Left forelimb (tissue), 1 donor: ENCODE measurements at regions not wholly inside any gene's neighbourhood (a gene's known extent, or its start where the extent isn't known, plus 50 kb on each side); places are given as distances from the start of the nearest gene placed in this dataset.
"Not testable (repeated sequence)": the region's sequence is repeated elsewhere in the genome, so short reads cannot be mapped to it uniquely, and the experiment has no call there.

ENCODE experiments used
- DNase-seq: peaks from one replicate; pipeline ENCODE4 v3.0.0-alpha.2; 2018; ENCODE audit warnings: low spot score

DNA sequence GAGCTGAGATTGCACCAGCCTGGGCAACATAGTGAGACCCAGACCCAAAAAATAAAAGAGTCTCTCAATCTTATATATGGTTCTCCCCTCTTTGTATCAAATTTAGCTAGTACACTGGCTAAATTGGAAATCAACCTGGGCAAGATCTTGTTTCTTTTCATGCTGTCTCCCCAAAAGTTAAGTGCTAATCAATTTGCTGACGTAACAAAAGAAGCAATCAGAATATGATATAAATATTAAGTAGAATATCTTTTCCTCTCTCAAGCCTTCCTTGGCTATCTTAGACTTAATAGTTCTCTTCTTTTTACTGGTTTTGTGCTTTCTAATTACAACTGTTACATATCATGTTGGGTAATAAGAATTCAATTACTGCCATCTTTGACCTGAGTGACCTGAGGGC lies 258.9 kb downstream of the KCNRG start:
- no peak for DNase-seq

DNA sequence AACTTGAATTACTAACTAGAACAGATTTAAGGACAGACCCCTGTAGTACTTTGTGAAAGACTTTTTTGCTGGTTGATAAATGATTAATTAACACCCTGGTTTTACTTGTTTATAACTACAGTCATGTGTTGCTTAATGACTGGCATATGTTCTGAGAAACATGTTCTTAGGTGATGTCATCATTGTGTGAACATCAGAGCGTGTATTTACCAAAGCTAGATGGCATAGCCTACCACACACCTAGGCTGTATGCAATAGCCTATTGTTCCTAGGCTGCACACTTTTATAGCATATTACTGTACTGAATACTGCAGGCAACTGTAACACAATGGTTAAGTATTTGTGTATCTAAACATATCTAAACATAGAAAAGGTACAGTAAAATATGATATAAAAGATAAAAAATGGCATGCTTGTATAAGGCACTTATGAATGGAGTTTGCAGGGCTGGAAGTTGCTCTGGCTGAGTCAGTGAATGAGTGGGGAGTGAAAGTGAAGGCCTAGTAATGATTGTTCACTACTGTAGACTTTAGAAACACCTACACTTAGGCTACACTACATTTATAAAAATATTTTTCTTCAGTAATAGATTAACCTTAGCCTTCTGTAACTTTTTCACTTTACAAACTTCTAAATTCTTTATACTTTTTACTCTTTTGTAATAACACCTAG lies 260.3 kb downstream of the KCNRG start:
- no peak for DNase-seq

DNA sequence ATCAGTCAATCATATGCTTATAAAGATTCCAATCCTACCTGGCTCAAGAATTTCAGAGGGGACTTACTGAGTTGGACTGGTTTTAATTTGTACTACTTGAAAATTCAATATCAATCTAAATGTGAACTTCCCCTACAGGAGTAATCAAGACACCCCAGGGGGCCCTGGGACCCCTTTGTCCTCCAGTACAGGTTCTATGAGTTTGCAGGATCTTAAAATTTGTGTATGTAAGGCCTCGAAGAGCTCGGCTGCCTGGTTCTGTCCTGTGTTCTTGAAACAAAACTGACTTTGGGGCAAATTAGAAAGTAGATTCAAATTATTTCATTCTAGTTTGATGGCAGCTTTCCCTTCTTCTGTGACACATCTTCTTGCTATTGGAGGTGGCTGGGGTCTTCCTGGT lies 261.3 kb downstream of the KCNRG start:
- no peak for DNase-seq

DNA sequence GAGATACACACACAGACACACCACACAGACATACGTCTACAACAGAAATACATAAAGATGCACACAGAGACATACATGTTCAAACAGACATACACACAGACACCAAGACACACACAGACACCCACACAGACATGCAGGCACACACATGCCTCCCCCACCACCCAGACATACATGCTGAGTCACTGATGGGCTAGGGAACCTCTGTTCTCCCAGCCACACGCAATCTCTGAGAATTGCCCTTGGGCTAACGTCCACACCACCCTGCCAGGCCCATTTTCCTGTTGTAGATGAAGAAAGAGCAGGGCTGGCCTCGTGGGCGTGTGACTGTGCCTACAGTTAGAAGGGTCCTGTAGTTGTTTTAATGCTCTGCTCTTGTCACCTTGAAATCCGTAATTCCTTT lies 261.9 kb downstream of the KCNRG start:
- DNase-seq, result no peak

DNA sequence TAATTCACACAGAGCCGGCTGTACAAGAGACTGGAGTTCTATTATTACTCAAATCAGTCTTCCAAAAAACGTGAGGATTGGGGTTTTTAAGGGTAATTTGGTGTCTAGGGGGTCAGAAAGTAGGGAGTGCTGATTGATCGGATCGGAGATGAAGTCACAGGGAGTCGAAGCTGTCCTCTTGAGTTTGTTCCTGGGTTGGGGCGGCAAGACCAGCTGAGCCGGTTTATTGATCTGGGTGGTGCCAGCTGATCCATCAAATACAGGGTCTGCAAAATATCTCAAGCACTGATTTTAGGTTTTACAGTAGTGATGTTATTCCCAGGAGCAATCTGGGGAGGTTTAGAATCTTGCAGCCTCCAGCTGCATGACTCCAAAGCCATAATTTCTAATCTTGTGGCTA lies 262.7 kb downstream of the KCNRG start:
- no peak for DNase-seq

DNA sequence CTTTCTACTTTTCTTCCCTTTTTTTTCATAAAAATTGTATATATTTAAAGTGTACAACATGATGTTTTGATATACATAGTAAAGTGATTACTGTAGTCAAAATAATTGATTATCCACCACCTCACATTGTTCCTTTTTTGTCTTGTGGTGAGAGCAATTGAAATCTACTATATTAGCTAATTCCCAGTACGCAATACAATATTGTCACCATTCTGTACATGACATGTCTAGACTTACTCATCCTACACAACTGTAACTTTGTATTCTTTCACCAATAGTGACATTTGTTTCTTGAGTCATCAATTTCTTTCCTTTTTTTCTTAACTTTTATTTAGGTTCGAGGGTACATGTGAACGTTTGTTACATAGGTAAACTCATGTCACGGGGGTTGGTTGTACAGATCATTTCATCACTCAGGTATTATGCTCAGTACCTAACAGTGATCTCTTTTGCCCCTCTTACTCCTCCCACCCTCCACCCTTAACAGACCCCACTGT lies 265.2 kb downstream of the KCNRG start:
- no peak for DNase-seq

DNA sequence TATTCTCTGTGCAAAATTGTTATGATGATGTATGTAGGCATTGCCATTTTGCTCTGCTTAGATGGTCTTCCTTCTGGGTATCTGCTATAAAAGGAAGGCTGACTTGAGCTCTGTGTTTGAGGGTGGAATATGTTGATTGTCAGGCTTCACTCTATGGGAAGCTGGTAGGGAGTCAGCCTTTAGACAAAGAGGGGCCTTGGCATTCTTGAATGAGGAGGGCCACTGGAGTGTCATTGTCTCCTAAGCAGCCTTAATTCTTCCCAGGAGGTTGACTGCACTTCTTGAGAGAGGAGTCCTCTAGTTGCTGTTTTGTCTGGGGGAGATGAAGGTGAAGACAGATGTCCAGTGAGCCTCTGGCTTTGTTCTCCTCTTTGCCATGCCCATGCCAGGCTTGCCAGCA lies 266.8 kb downstream of the KCNRG start:
- DNase-seq, result no peak

DNA sequence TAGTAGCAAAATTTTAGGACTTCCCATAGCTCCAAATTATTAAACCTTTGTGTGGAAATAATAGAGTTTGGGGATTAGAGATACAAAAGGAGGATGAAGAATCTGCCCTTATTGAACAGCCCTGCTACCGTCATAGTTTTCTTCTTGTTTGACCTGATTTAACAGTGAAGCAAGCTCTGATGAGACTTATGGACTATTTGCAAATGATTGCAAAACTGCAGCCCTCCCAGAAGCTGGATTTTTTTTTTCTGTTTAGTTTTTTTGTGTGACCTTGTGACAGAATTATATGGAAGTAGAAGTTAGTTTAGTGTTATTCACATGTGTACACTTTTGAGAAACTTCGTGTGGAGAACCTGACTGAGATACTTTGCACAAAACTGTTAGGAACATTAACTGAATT lies 267.8 kb downstream of the KCNRG start:
- no peak for DNase-seq

DNA sequence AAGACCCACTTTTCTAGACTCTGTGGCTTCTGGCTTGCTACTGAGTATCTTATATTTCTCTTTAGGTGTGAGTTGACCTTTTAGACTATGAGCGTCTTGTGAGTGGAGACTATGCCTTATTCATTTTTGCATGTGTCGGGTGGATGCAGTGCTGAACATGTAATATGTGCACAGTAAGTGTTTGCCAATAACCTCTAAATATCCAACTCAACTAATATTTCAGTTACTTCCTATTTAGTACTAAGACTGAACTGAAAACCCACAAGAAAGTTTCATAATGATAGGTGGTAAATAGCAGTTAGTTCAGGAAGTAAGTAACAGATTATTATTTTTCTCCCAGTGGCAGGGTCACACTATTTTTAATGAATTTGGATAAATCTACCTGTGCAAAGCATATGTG lies 269.3 kb downstream of the KCNRG start:
- no peak for DNase-seq

DNA sequence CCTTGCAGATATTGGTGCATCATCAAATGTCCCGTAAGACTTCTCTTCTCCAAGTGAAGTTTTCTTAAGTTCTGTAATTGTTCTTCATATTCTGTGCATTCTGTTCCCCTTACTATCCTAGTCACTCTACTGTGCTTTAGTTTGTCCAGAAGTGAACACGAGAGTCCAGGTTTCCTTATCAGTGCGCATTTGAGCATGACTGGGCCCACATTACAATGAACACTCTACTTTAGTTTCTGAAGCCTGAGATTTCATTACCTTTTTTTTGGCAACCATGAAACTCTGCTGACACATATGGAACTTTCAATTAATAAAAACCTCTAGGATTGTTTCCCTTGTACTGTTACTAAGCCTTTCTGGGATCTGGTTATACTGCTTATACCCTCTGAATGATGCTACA lies 270.0 kb downstream of the KCNRG start:
- no peak for DNase-seq

DNA sequence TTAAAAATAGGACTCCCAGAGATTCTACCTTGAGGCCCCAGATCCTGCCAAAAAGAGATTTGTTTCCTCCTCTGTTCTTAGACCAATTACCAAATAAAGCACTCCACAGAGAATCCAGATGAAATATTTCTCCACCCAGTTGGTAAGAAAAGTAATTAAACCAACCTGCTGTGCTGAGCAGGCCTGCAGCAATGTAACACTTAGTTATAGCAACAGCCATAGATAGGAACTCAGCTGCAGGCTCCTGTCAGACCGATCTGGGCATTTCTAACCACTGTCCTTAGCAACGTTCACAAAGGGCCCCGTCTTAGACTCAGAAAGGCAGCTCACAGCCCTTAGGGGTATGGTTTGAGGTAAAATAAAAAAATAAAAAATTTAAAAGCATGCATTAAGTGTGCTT lies 271.1 kb downstream of the KCNRG start:
- no peak for DNase-seq

DNA sequence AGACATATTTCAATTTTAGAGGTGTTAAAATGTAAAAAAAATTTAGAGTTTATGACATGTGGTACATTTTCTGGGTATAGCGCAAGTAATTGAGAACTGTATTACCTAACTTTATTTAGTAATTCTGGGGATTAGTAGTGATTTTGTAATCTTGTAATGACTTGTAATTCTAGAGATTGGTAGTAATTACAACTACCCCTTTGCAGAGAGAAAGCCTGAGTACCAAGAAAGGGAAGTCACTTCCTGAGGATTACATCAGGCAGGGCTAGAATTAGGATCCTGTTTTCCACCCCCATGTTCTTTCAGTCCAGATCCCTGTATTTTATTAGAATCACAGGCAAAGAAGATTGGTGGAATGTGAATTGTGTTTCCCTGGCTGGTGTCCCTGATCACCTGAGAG lies 274.9 kb downstream of the KCNRG start:
- no peak for DNase-seq

DNA sequence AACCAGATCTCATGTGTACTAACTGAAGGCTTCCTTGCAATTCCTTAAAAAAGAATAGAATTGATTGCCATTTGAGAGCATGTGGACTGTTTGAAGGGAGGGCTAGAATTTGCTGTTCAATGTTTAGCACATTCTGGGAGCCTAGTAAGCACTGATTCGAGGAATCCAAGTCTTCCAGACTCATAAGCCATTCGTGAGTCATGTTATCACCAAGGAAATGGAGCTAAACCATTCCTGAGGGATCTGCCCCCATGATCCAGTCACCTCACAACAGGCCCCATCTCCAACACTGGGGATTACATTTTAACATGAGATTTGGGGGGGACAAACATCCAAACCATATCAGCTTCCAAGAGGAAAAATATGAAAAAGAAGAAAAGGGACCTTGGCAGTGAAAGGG lies 276.4 kb downstream of the KCNRG start:
- DNase-seq, result no peak

DNA sequence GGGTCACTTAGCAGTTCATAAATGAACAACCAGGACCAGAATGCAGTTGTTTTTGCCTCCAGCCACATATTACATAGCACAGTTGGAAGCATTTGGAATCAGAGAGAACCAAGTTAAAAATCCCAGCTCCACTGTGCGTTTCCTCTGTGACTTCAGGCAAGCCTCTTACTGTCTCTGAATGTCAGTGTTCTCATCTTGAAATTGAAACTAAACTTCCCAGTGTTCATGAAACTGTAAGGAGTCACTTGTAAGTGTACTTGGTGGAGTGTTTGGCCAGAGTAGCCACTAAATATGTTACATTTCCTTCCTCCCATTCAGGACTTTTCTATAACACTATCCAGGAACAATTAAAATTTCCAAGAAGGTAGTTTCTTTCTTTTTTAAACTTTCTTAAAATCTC lies 276.8 kb downstream of the KCNRG start:
- no peak for DNase-seq

DNA sequence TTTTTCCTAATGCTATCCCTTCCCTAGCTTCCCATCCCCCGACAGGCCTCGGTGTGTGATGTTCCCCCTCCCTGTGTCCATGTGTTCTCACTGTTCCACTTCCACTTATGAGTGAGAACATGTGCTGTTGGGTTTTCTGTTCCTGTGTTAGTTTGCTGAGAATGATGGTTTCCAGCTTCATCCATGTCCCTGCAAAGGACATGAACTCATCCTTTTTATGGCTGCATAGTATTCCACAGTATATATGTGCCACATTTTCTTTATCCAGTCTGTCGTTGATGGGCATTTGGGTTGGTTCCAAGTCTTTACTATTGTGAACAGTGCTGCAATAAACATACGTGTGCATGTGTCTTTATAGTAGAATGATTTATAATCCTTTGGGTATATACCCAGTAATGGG lies 279.2 kb downstream of the KCNRG start:
- DNase-seq, result not testable (repeated sequence)

DNA sequence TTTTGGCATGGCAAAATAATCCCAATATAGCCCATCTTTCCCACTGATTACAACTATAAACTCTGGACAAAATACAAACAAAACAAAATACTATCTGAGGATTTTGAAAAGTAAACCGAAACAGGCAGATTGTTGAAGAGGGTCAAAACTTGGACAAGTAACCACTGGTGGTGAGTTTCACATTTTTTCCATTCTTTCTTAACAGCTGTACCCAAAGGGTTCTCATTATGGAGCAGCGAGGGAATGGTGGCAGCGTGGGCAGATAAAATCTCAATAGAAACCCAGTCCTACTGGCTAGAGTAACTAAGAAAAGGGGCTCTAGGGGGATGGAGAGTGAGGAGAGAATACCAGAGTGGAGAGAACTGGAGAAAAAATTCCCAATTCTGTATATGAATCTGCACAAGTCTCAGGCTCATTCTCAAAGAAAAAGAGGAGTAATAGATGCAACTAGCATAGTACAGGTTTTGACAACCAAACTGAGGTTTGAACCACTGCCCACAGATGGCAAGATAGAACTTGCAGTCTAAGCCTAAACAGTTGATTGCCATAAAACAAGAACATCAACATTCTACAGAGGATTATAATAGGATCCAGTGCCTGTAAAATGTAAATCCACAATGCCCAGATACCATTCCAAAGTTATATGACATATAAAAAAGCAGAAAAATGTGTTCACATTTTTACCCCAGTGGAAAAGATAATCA lies 284.5 kb downstream of the KCNRG start:
- DNase-seq, result no peak

DNA sequence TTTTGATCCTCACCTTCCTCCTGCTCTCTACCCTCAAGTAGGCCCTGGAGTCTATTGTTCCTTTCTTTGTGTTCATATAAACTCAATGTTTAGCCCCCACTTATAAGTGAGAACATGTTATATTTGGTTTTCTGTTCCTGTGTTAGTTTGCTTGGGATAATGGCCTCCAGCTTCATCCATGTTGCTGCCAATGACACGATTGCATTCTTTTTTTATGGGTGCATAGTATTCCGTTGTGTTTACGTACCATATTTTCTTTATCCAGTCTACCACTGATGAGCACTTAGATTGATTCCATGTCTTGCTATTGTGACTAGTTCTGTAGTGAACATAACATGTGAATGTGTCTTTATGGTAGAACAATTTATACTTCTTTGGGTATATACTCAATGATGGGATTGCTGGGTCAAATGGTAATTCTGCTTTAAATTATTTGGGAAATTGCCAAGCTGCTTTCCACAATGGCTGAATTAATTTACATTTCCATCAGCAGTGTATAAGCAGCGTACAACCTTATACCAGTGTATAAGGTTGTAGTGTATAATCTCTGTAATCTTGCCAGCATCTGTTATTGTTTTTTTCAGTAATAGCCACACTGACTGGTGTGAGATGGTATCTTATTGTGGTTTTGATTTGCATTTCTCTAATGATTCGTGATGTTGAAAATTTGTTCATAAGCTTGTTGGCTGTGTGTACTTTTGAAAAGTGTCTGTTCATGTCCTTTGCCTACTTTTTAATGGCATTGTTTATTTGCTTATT lies 288.9 kb downstream of the KCNRG start:
- DNase-seq, result no peak

DNA sequence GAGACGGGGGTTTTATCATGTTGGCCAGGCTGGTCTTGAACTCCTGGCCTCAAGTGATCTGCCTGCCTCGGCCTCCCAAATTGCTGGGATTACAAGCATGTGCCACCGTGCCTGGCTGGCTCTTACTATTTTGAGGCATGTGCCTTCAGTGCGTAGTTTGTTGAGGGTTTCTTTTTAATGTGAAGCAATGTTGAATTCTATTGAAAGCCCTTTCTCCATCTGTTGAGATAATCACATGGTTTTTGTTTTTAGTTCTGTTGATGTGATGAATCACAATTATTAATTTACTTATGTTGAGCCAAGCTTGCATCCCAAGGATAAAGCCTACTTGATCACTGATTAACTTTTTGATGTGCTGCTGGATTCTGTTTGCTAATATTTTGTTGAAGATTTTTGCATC lies 290.9 kb downstream of the KCNRG start:
- no peak for DNase-seq

DNA sequence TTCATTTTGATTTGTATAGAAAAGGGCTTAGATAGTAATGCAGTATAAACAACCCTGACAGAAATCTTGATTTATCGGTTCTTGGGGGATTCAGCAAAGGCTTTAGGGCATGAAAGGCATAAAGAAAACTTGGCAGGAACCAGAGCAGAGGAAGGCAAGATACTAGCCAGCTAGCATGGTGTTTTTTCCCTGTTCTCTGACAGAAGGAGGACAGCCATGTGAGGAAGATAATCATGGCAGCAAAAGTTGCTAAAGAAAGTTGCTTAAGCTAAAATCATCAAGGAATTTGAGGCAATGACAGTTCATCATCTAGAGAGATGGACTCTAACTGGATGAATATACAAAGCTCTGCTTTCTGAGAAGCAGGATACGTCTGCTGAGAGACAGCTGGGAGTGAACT lies 294.1 kb downstream of the KCNRG start:
- DNase-seq, result no peak

DNA sequence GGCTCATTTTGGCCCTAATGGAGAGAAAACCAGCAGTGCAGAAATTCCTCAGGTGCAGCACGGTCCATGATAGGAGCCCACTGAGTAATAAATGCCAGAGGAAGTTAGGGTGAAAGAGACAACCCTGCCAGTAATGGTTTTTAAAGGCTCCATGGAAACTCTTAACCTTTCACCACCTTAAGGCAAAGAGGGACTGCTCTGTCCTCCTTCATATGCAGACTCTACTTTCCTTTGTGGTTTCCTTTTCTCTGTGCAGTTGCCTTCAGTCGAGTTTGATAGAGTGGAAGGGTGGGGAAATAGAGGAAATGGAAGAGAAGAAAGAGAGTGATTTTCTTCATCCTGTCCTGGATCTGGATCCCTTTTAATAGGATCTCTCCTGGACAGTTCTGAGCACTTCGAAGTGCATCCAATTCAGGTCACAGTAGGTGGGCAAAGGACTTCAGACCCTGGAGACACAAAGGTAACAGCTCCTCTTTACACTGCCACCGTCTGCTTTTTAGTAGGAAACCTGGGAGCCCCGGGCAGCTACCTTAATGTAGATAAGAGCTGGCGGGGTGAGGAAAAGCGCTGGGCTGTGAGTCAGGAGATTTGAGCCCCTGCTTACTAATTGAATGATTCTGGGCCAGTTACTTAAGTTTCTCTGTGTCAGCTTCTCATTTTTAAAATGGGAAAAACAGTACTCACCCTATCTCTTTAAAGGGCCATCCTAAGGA lies 294.8 kb downstream of the KCNRG start:
- no peak for DNase-seq

DNA sequence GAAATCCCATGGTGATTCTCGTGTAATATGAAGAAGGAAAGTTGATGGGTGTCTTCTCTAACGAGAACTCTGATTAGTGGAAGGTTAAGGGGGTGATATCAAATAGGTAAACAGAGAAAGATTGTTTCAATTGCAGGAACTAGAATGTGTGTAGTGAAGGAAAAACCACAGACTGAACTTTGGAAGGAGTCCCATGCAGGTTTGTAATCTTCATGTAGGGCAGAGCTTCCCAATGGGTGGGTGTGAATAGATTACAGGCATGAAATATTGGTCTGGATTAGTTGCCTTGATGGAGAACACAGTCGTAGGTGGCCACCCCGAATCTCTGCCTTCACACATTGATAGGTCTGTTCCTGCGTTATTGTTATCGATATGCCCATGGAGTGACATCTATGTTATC lies 295.5 kb downstream of the KCNRG start:
- no peak for DNase-seq

DNA sequence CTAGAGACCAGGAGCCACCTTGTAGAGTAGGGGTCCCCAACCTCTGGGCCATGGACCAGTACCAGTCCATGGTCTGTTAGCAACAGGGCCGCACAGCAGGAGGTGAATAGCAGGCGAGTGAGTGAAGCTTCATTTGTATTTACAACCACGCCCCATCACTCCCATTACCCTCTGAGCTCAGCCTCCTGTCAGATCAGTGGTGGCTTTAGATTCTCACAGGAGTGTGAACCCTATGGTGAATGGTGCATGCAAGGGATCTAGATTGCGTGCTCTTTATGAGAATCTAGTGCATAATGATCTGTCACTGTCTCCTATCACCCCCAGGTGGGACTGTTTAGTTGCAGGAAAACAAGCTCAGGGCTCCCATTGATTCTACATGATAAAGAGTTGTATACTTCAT lies 303.6 kb downstream of the KCNRG start:
- no peak for DNase-seq
